22Rv1 (cell line): ENCODE measurements at regions not wholly inside any gene's neighbourhood (a gene's known extent, or its start where the extent isn't known, plus 50 kb on each side); places are given as distances from the start of the nearest gene placed in this dataset.

Source experiments
- ZFX ChIP-seq: fragments of 450-650 bp; IDR thresholded peaks from 2 replicates; pipeline ENCODE4 v1.6.1; 2017; ENCODE audit warnings: antibody characterized with exemption, borderline replicate concordance
- TF ChIP-seq, protein P1 (sequence below): fragments of 450-650 bp; IDR thresholded peaks from 2 replicates; pipeline ENCODE4 v1.5.1; 2017; ENCODE audit warnings: mild to moderate bottlenecking

GRCh38 chr2:506451-506850, 170.8 kb downstream of the TMEM18 start:
- TF ChIP-seq, protein P1, sequence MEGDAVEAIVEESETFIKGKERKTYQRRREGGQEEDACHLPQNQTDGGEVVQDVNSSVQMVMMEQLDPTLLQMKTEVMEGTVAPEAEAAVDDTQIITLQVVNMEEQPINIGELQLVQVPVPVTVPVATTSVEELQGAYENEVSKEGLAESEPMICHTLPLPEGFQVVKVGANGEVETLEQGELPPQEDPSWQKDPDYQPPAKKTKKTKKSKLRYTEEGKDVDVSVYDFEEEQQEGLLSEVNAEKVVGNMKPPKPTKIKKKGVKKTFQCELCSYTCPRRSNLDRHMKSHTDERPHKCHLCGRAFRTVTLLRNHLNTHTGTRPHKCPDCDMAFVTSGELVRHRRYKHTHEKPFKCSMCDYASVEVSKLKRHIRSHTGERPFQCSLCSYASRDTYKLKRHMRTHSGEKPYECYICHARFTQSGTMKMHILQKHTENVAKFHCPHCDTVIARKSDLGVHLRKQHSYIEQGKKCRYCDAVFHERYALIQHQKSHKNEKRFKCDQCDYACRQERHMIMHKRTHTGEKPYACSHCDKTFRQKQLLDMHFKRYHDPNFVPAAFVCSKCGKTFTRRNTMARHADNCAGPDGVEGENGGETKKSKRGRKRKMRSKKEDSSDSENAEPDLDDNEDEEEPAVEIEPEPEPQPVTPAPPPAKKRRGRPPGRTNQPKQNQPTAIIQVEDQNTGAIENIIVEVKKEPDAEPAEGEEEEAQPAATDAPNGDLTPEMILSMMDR, result no peak
- TF ChIP-seq ZFX, result no peak
